SU-DHL-6 (cell line): ENCODE measurements at regions not wholly inside any gene's neighbourhood (a gene's known extent, or its start where the extent isn't known, plus 50 kb on each side); places are given as distances from the start of the nearest gene placed in this dataset.
"Not testable (repeated sequence)": the region's sequence is repeated elsewhere in the genome, so short reads cannot be mapped to it uniquely, and the experiment has no call there.

Experiments
- H2AFZ ChIP-seq: fragments of 200-600 bp; sonication (generic); 2 replicates; pipeline ENCODE4 v1.6.1; 2014; ENCODE audit warnings: low read depth, mild to moderate bottlenecking, moderate library complexity, mixed read lengths, antibody characterized with exemption, low read length; ENCODE audit not compliant: severe bottlenecking
- H3F3A ChIP-seq: fragments of 200-600 bp; shearing (Covaris generic); 2 replicates; pipeline ENCODE4 v1.6.0; 2016; ENCODE audit warnings: antibody characterized with exemption, mild to moderate bottlenecking; ENCODE audit not compliant: insufficient read depth
- H3K27ac ChIP-seq: fragments of 200-600 bp; sonication (generic); 2 replicates; pipeline ENCODE4 v1.5.1; 2016; ENCODE audit warnings: low read depth, mild to moderate bottlenecking, low read length, moderate library complexity, mixed read lengths
- H3K27me3 ChIP-seq: fragments of 200-600 bp; sonication (generic), shearing (Covaris generic); 2 replicates; pipeline ENCODE4 v1.6.0; 2014; ENCODE audit warnings: mild to moderate bottlenecking, low read length
- H3K36me3 ChIP-seq: fragments of 200-600 bp; sonication (generic); 2 replicates; pipeline ENCODE4 v1.6.1; 2014; ENCODE audit warnings: mild to moderate bottlenecking, low read length, mixed read lengths
- H3K4me2 ChIP-seq: fragments of 300-600, 200-600 bp; shearing (Covaris generic), sonication (generic); 2 replicates; pipeline ENCODE4 v1.6.0; 2014; ENCODE audit warnings: low read length, low read depth, mild to moderate bottlenecking; ENCODE audit not compliant: poor library complexity, severe bottlenecking
- H3K4me3 ChIP-seq: fragments of 200-600 bp; sonication (generic); 2 replicates; pipeline ENCODE4 v1.5.1; 2014; ENCODE audit warnings: antibody characterized with exemption, low read length, mild to moderate bottlenecking, mixed read lengths; ENCODE audit not compliant: insufficient read depth, poor library complexity, severe bottlenecking
- H3K79me2 ChIP-seq: fragments of 200-600 bp; sonication (generic); 2 replicates; pipeline ENCODE4 v1.6.1; 2014; ENCODE audit warnings: mild to moderate bottlenecking, low read length, moderate library complexity; ENCODE audit not compliant: insufficient read depth
- H3K9ac ChIP-seq: fragments of 200-600 bp; sonication (generic); 2 replicates; pipeline ENCODE4 v1.7.0; 2014; ENCODE audit warnings: mild to moderate bottlenecking, low read length
- H3K9me2 ChIP-seq: fragments of 200-600 bp; sonication (generic); replicated peaks from 2 replicates; pipeline ENCODE4 v1.6.1; 2014; ENCODE audit warnings: low read length; ENCODE audit not compliant: insufficient read depth
- H3K9me3 ChIP-seq: fragments of 200-600 bp; sonication (generic); 2 replicates; pipeline ENCODE4 v1.6.1; 2014; ENCODE audit warnings: low read length, mixed read lengths; ENCODE audit not compliant: insufficient read depth
- H4K20me1 ChIP-seq: fragments of 200-600 bp; sonication (generic); 2 replicates; pipeline ENCODE4 v1.6.1; 2014; ENCODE audit warnings: low read depth, mild to moderate bottlenecking, antibody characterized with exemption, low read length, moderate library complexity, mixed read lengths
- CTCF ChIP-seq: fragments of 200-600 bp; sonication (generic); IDR thresholded peaks from one replicate; pipeline ENCODE4 v1.5.1; 2017; ENCODE audit warnings: antibody characterized with exemption, mild to moderate bottlenecking, low read length, moderate library complexity; ENCODE audit not compliant: insufficient read depth, poor library complexity, severe bottlenecking
- EZH2phosphoT487 ChIP-seq: fragments of 200-600 bp; sonication (generic), shearing (Covaris generic); conservative IDR thresholded peaks from 2 replicates; pipeline ENCODE4 v1.6.1; 2018; ENCODE audit warnings: mild to moderate bottlenecking, antibody characterized with exemption, low read length, moderate library complexity, mixed read lengths

DNA sequence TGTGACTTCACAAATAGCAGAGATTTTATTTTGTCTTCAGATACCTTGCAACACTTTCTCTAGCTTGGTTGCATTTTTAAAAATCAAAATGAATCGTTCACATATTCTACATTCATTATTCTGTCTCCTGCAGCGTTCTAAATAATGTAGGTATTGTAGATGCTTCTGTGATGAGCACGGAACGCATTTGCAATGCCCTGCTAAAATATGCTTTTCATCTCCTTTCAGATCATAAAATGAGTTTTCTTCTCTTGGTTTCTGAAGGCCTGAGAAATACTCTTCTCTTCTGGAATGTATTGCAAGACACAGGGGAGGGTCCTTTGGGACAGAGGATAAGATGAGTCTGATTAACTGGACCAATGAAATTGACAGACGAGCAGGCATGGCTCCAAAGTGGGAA, 390.7 kb downstream of the PREX1 start:
- no peak overlapping the region for H3K4me3 ChIP-seq
- H3K27ac ChIP-seq = no peak overlapping the region
- H3K9me3 ChIP-seq = no peaks in the 10 kb centered on the region
- no peaks in the 10 kb centered on the region for H3K36me3 ChIP-seq
- no peaks in the 10 kb centered on the region for H3K79me2 ChIP-seq
- no peaks in the 10 kb centered on the region for H3F3A ChIP-seq
- H2AFZ ChIP-seq = no peak overlapping the region
- no peak overlapping the region for H3K9ac ChIP-seq
- H4K20me1 ChIP-seq = no peaks in the 10 kb centered on the region
- no peak for TF ChIP-seq CTCF
- TF ChIP-seq EZH2phosphoT487 = no peak
- no peak overlapping the region for H3K4me2 ChIP-seq
- H3K9me2 ChIP-seq = no peaks in the 10 kb centered on the region
- H3K27me3 ChIP-seq = no peaks in the 10 kb centered on the region

DNA sequence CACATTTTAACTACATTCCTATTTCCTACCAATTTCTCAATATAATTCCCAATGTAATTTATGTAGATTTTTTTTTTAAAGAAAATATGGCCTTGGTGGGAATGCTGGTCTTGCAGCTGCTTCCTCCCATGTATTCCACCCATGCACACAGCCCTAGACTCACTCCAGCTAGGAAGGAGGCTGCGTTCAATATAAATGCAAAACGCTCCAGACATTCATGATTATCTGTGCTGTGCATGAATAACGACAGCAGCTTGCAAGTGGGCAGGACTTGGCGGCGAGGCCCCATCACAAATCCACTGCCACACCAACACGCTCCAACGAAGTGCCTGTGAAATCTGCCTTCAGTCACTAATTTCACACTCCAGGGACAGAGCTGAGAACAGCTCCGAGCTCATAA, 391.2 kb downstream of the PREX1 start:
- not testable (repeated sequence) for H3K79me2 ChIP-seq, H4K20me1 ChIP-seq, H3K9ac ChIP-seq, H2AFZ ChIP-seq, H3K4me2 ChIP-seq, H3K27ac ChIP-seq, H3F3A ChIP-seq, H3K27me3 ChIP-seq, H3K9me3 ChIP-seq, H3K9me2 ChIP-seq, H3K4me3 ChIP-seq, H3K36me3 ChIP-seq

- TF ChIP-seq CTCF (no peak), EZH2phosphoT487 (no peak)
- Histone ChIP-seq H3K9ac (no peak overlapping the region), H3K36me3 (no peaks in the 10 kb centered on the region), H3K4me2 (no peak overlapping the region), H3K9me3 (no peaks in the 10 kb centered on the region), H3K27me3 (no peaks in the 10 kb centered on the region), H3F3A (no peaks in the 10 kb centered on the region), H3K27ac (no peak overlapping the region), H3K79me2 (no peaks in the 10 kb centered on the region), H4K20me1 (no peaks in the 10 kb centered on the region), H2AFZ (no peak overlapping the region), H3K9me2 (no peaks in the 10 kb centered on the region), H3K4me3 (no peak overlapping the region)
Observed at GRCh38 chr20:48433178-48433577, 394.6 kb downstream of the PREX1 start.

DNA sequence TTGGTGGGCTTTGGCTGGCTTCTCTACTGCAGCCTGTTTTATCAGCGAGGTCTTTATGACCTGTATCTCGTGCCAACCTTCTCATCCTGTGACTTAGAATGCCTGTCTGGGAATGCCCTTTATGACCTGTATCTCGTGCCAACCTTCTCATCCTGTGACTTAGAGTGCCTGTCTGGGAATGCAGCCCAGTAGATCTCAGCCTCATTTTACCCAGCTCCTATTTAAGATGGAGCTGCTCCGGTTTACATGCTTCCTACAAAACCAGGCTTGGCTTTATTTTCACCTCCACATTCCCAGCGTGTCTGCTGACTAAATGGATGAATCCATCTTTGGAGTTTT, 395.3 kb downstream of the PREX1 start:
- no peak overlapping the region for H3K4me2 ChIP-seq
- no peaks in the 10 kb centered on the region for H3K27me3 ChIP-seq
- no peak overlapping the region for H3K27ac ChIP-seq
- H3K79me2 ChIP-seq = no peaks in the 10 kb centered on the region
- no peak overlapping the region for H3K9ac ChIP-seq
- H3K36me3 ChIP-seq = no peaks in the 10 kb centered on the region
- H4K20me1 ChIP-seq = no peaks in the 10 kb centered on the region
- H3K9me3 ChIP-seq = no peaks in the 10 kb centered on the region
- no peak overlapping the region for H3K4me3 ChIP-seq
- H3K9me2 ChIP-seq = no peaks in the 10 kb centered on the region
- no peak overlapping the region for H2AFZ ChIP-seq
- TF ChIP-seq EZH2phosphoT487 (no peak), CTCF (no peak)
- H3F3A ChIP-seq = no peaks in the 10 kb centered on the region
